Neuronal stem cell (in vitro differentiated cells): ENCODE measurements at regions not wholly inside any gene's neighbourhood (a gene's known extent, or its start where the extent isn't known, plus 50 kb on each side); places are given as distances from the start of the nearest gene placed in this dataset.

Experiments used
- DNase-seq: peaks from one replicate; pipeline ENCODE4 v3.0.0-alpha.2; 2013; ENCODE audit warnings: low spot score
- H2AFZ ChIP-seq: one replicate; pipeline ENCODE4 v1.6.1; 2013; ENCODE audit warnings: mild to moderate bottlenecking, low read length, inconsistent platforms
- H2AK5ac ChIP-seq: 2 replicates; pipeline ENCODE4 v1.6.1; 2013; ENCODE audit warnings: low read depth, mild to moderate bottlenecking, inconsistent platforms, low read length, moderate library complexity, mixed read lengths
- H2BK120ac ChIP-seq: 2 replicates; pipeline ENCODE4 v1.6.1; 2013; ENCODE audit warnings: low read depth, mild to moderate bottlenecking, inconsistent platforms, low read length, moderate library complexity, mixed read lengths
- H2BK12ac ChIP-seq: one replicate; pipeline ENCODE4 v1.6.1; 2013; ENCODE audit warnings: low read length, inconsistent platforms
- H2BK15ac ChIP-seq: 2 replicates; pipeline ENCODE4 v1.6.1; 2013; ENCODE audit warnings: mild to moderate bottlenecking, low read length, inconsistent platforms, mixed read lengths
- H2BK5ac ChIP-seq: one replicate; pipeline ENCODE4 v1.6.1; 2013; ENCODE audit warnings: inconsistent platforms, mild to moderate bottlenecking, low read length, moderate library complexity
- H3K14ac ChIP-seq: one replicate; pipeline ENCODE4 v1.6.1; 2013; ENCODE audit warnings: low read length, inconsistent platforms
- H3K18ac ChIP-seq: 2 replicates; pipeline ENCODE4 v1.6.1; 2013; ENCODE audit warnings: low read length, inconsistent platforms
- H3K23ac ChIP-seq: 2 replicates; pipeline ENCODE4 v1.6.1; 2013; ENCODE audit warnings: low read depth, mild to moderate bottlenecking, mixed read lengths, low read length, inconsistent platforms; ENCODE audit not compliant: poor library complexity
- H3K27ac ChIP-seq: replicated peaks from 3 replicates; pipeline ENCODE4 v1.5.1; 2013; ENCODE audit warnings: low read length, inconsistent platforms
- H3K27me3 ChIP-seq, 3 experiments: 2 replicates each; pipeline ENCODE4 v1.6.1; 2013; ENCODE audit warnings: low read length in 3 of 3, mild to moderate bottlenecking in 2 of 3, inconsistent platforms in 1 of 3, low read depth in 1 of 3, mixed read lengths in 1 of 3, moderate library complexity in 1 of 3; ENCODE audit not compliant: control insufficient read depth in 3 of 3, insufficient read depth in 3 of 3
- H3K36me3 ChIP-seq, 2 donors: replicated peaks in 1 of 2; 2 replicates each; pipeline ENCODE4 v1.6.1; 2013; ENCODE audit warnings: low read length in 2 of 2; ENCODE audit not compliant: control insufficient read depth in 2 of 2, insufficient read depth in 2 of 2
- H3K4ac ChIP-seq: 2 replicates; pipeline ENCODE4 v1.6.1; 2013; ENCODE audit warnings: inconsistent platforms, mild to moderate bottlenecking, low read length, moderate library complexity
- H3K4me1 ChIP-seq, 2 donors: 1 replicate in 1 of 2; 2 replicates in 1 of 2; pipeline ENCODE4 v1.6.1; 2013; ENCODE audit warnings: low read length in 2 of 2, low read depth in 1 of 2; ENCODE audit not compliant: control insufficient read depth in 2 of 2, insufficient read depth in 1 of 2
- H3K4me2 ChIP-seq: one replicate; pipeline ENCODE4 v1.6.1; 2013; ENCODE audit warnings: mild to moderate bottlenecking, low read length, inconsistent platforms; ENCODE audit not compliant: insufficient read depth, poor library complexity, severe bottlenecking
- H3K4me3 ChIP-seq, 2 donors: 2 replicates each; pipeline ENCODE4 v1.5.1; 2013; ENCODE audit warnings: low read length in 2 of 2, mild to moderate bottlenecking in 2 of 2, inconsistent platforms in 1 of 2, moderate library complexity in 1 of 2
- H3K79me1 ChIP-seq: one replicate; pipeline ENCODE4 v1.6.1; 2013; ENCODE audit warnings: low read depth, mild to moderate bottlenecking, inconsistent platforms, low read length, moderate library complexity
- H3K9ac ChIP-seq: one replicate; pipeline ENCODE4 v1.6.1; 2013; ENCODE audit warnings: mild to moderate bottlenecking, low read depth, low read length, inconsistent platforms; ENCODE audit not compliant: poor library complexity
- H3K9me3 ChIP-seq, 2 donors: replicated peaks in 1 of 2; 2 replicates each; pipeline versions ENCODE3 to v1.6.1; 2013; ENCODE audit warnings: low read length in 2 of 2, mild to moderate bottlenecking in 2 of 2, inconsistent platforms in 1 of 2, low read depth in 1 of 2, mixed read lengths in 1 of 2, moderate library complexity in 1 of 2; ENCODE audit not compliant: control insufficient read depth in 2 of 2, insufficient read depth in 1 of 2
- H4K8ac ChIP-seq: one replicate; pipeline ENCODE4 v1.6.1; 2013; ENCODE audit warnings: low read depth, mild to moderate bottlenecking, inconsistent platforms, low read length, moderate library complexity
- H4K91ac ChIP-seq: one replicate; pipeline ENCODE4 v1.6.1; 2013; ENCODE audit warnings: low read length, low read depth, mild to moderate bottlenecking, inconsistent platforms; ENCODE audit not compliant: poor library complexity
- WGBS, 2 donors: extraction: QIAGEN DNeasy Blood & Tissue Kit; methylation state at CpG; one replicate each; pipeline ENCODE4 v1.1.7; 2013; ENCODE audit warnings: missing lambda C conversion rate in 2 of 2, mixed read lengths in 1 of 2; ENCODE audit not compliant: insufficient read length in 2 of 2, insufficient replicate concordance in 1 of 2; ENCODE audit errors: extremely low coverage in 2 of 2; 5-methylcytosine and 5-hydroxymethylcytosine counted together

- Histone ChIP-seq H3K79me1 (no peaks in the 10 kb centered on the region), H3K9ac (no peak overlapping the region), H3K27ac (no peak overlapping the region), H3K14ac (no peak overlapping the region), H2AK5ac (no peak overlapping the region), H3K23ac (no peak overlapping the region), H4K91ac (no peak overlapping the region), H3K9me3 (no peaks in the 10 kb centered on the region), H2BK15ac (no peak overlapping the region), H2AFZ (no peak overlapping the region), H3K18ac (no peak overlapping the region), H2BK5ac (no peak overlapping the region), H2BK120ac (no peak overlapping the region), H3K4me2 (no peak overlapping the region), H3K4me3 (no peak overlapping the region), H3K36me3 (no peaks in the 10 kb centered on the region), H3K27me3 (no peaks in the 10 kb centered on the region), H3K4me1 (no peaks in the 10 kb centered on the region), H3K4ac (no peak overlapping the region), H2BK12ac (no peak overlapping the region), H4K8ac (no peak overlapping the region)
- WGBS, 2 donors = no CpG with 5 or more reads among the region's 1 CpG
- DNase-seq = no peak
These were observed 112.8 kb downstream of the BUB3 start for GRCh38 chr10:123266971-123267370.

GRCh38 chr10:123269017-123269552 is 114.9 kb downstream of the BUB3 start:
- H4K91ac ChIP-seq = no peak overlapping the region
- H3K14ac ChIP-seq = no peak overlapping the region
- H2BK5ac ChIP-seq = no peak overlapping the region
- no peaks in the 10 kb centered on the region for H3K9me3 ChIP-seq
- no peaks in the 10 kb centered on the region for H3K36me3 ChIP-seq
- H3K9ac ChIP-seq = no peak overlapping the region
- H3K4me2 ChIP-seq = no peak overlapping the region
- no peak overlapping the region for H2AK5ac ChIP-seq
- no peak overlapping the region for H2BK120ac ChIP-seq
- H3K18ac ChIP-seq = no peak overlapping the region
- no CpG with 5 or more reads among the region's 9 CpGs for WGBS, 2 donors
- no peak overlapping the region for H3K4ac ChIP-seq
- no peak overlapping the region for H2BK12ac ChIP-seq
- H3K23ac ChIP-seq = no peak overlapping the region
- no peak overlapping the region for H2BK15ac ChIP-seq
- no peak overlapping the region for H3K4me3 ChIP-seq
- no peaks in the 10 kb centered on the region for H3K79me1 ChIP-seq
- no peaks in the 10 kb centered on the region for H3K27me3 ChIP-seq
- H3K27ac ChIP-seq = no peak overlapping the region
- H4K8ac ChIP-seq = no peak overlapping the region
- DNase-seq = no peak
- H3K4me1 ChIP-seq = peaks cover 0 to 1% of the 10 kb centered on the region in 2 donors
- H2AFZ ChIP-seq = no peak overlapping the region

- no peak overlapping the region for H2BK12ac ChIP-seq
- H3K4ac ChIP-seq = no peak overlapping the region
- no peak overlapping the region for H3K14ac ChIP-seq
- no peak overlapping the region for H2BK120ac ChIP-seq
- DNase-seq = no peak
- H4K91ac ChIP-seq = no peak overlapping the region
- no peaks in the 10 kb centered on the region for H3K27me3 ChIP-seq
- peaks cover 0 to 3% of the 10 kb centered on the region in 2 donors for H3K4me1 ChIP-seq
- no peaks in the 10 kb centered on the region for H3K36me3 ChIP-seq
- WGBS, 2 donors = no CpG with 5 or more reads among the region's 2 CpGs
- no peak overlapping the region for H2BK15ac ChIP-seq
- no peak overlapping the region for H2AFZ ChIP-seq
- no peaks in the 10 kb centered on the region for H3K9me3 ChIP-seq
- H2BK5ac ChIP-seq = no peak overlapping the region
- no peak overlapping the region for H3K23ac ChIP-seq
- H2AK5ac ChIP-seq = no peak overlapping the region
- no peak overlapping the region for H3K18ac ChIP-seq
- no peak overlapping the region for H3K4me3 ChIP-seq
- no peaks in the 10 kb centered on the region for H3K79me1 ChIP-seq
- no peak overlapping the region for H4K8ac ChIP-seq
- H3K27ac ChIP-seq = no peak overlapping the region
- H3K9ac ChIP-seq = no peak overlapping the region
- no peak overlapping the region for H3K4me2 ChIP-seq
These were observed 115.5 kb downstream of the BUB3 start for GRCh38 chr10:123269675-123270074.

- DNase-seq = no peak
- no peaks in the 10 kb centered on the region for H3K36me3 ChIP-seq
- no peak overlapping the region for H2BK120ac ChIP-seq
- no peak overlapping the region for H3K23ac ChIP-seq
- H4K91ac ChIP-seq = no peak overlapping the region
- peaks cover 0 to under 1% (median under 1%) of the 10 kb centered on the region in 3 experiments for H3K27me3 ChIP-seq
- H3K4ac ChIP-seq = no peak overlapping the region
- no peak overlapping the region for H3K9ac ChIP-seq
- H2BK15ac ChIP-seq = no peak overlapping the region
- H2AFZ ChIP-seq = no peak overlapping the region
- H3K18ac ChIP-seq = no peak overlapping the region
- no peaks in the 10 kb centered on the region for H3K9me3 ChIP-seq
- H2AK5ac ChIP-seq = no peak overlapping the region
- no peak overlapping the region for H3K14ac ChIP-seq
- no peaks in the 10 kb centered on the region for H3K79me1 ChIP-seq
- H2BK12ac ChIP-seq = no peak overlapping the region
- no peak overlapping the region for H3K27ac ChIP-seq
- no peak overlapping the region for H3K4me3 ChIP-seq
- H4K8ac ChIP-seq = no peak overlapping the region
- no peak overlapping the region for H3K4me2 ChIP-seq
- no peak overlapping the region for H2BK5ac ChIP-seq
- H3K4me1 ChIP-seq = peaks cover 0 to 3% of the 10 kb centered on the region in 2 donors
- no CpG with 5 or more reads among the region's 2 CpGs for WGBS, 2 donors
These were observed 116.0 kb downstream of the BUB3 start for GRCh38 chr10:123270221-123270620.
